HepG2 (cell line): ENCODE measurements at regions not wholly inside any gene's neighbourhood (a gene's known extent, or its start where the extent isn't known, plus 50 kb on each side); places are given as distances from the start of the nearest gene placed in this dataset.

ENCODE experiments used
- ATAC-seq: fragments of 200-7000 bp; cut with Tn5 transposase; 3 replicates; pipeline ENCODE4 v1.9.1; 2020; ENCODE audit warnings: mild to moderate bottlenecking, moderate library complexity
- BruUV-seq: library from RNA; stranded (reverse); fragments of 400-500 nt; replicated peaks from 2 replicates; lab custom pipeline; 2021; lab: Mats Ljungman, UMichigan
- CTCF ChIA-PET: fragments of 300-600 bp; formaldehyde crosslinking; extraction: SDS; loops from one replicate; lab custom pipeline; 2021; ENCODE audit warnings: low total read pairs, inconsistent platforms, low intra/inter-chr PET ratio; lab: Yijun Ruan, JAX
- POLR2A ChIA-PET: fragments of 350-600 bp; sonication (Branson Sonifier 250); formaldehyde crosslinking; loops from one replicate; lab custom pipeline; 2020; ENCODE audit warnings: antibody characterized with exemption, inconsistent platforms; lab: Yijun Ruan, JAX
- DNase-seq: peaks from one replicate; pipeline ENCODE4 v3.0.0-alpha.2; 2015; ENCODE audit warnings: low spot score
- FAIRE-seq: peaks from 3 replicates; lab custom pipeline; 2011; peaks lifted over from hg19 to GRCh38; lab: Jason Lieb, UNC
- H2AFZ ChIP-seq: one replicate; pipeline ENCODE4 v1.6.1; 2011; ENCODE audit warnings: low read length, inconsistent platforms
- H3K27ac ChIP-seq: fragments of 300-600 bp; 3 replicates; pipeline ENCODE4 v1.8.0; 2011; ENCODE audit warnings: mixed run types, mild to moderate bottlenecking, mixed read lengths, low read length, inconsistent platforms; ENCODE audit not compliant: insufficient read depth; ENCODE audit errors: extremely low read length
- H3K27me3 ChIP-seq, 2 experiments: fragments of 200-600 bp in 1 of 2; 2 replicates in 1 of 2; 3 replicates in 1 of 2; pipeline versions ENCODE4 v1.6.0 to v1.8.0; 2011; ENCODE audit warnings: low read length in 2 of 2, mild to moderate bottlenecking in 2 of 2, moderate library complexity in 2 of 2, inconsistent platforms in 1 of 2; ENCODE audit not compliant: insufficient read depth in 2 of 2, control insufficient read depth in 1 of 2
- H3K36me3 ChIP-seq, 2 experiments: fragments of 200-600 bp in 1 of 2; replicated peaks in 1 of 2; 2 replicates in 1 of 2; 3 replicates in 1 of 2; pipeline versions ENCODE4 v1.5.1 to v1.8.0; 2011; ENCODE audit warnings: low read length in 2 of 2, inconsistent platforms in 1 of 2; ENCODE audit not compliant: insufficient read depth in 2 of 2, control insufficient read depth in 1 of 2
- H3K4me1 ChIP-seq: 2 replicates; pipeline ENCODE4 v1.5.1; 2012; ENCODE audit warnings: low read length, inconsistent platforms; ENCODE audit not compliant: insufficient read depth
- H3K4me2 ChIP-seq: 2 replicates; pipeline ENCODE4 v1.6.0; 2011; ENCODE audit warnings: low read depth, low read length, inconsistent platforms
- H3K4me3 ChIP-seq, 3 experiments: fragments of 200-600 bp in 1 of 3; sonication (generic), shearing (Covaris generic) in 1 of 3; replicated peaks in 1 of 3; 2 replicates each; pipeline ENCODE4 v1.5.1; 2011 to 2016; ENCODE audit warnings: low read length in 3 of 3, inconsistent platforms in 2 of 3, low read depth in 2 of 3, mild to moderate bottlenecking in 2 of 3, control low read depth in 1 of 3, mixed read lengths in 1 of 3; ENCODE audit not compliant: insufficient read depth in 1 of 3
- H3K79me2 ChIP-seq: one replicate; pipeline ENCODE4 v1.6.1; 2011; ENCODE audit warnings: low read length, inconsistent platforms; ENCODE audit not compliant: insufficient read depth
- H3K9ac ChIP-seq: 2 replicates; pipeline ENCODE4 v1.6.0; 2011; ENCODE audit warnings: mild to moderate bottlenecking, low read depth, low read length, inconsistent platforms; ENCODE audit not compliant: insufficient read depth
- H3K9me3 ChIP-seq: 2 replicates; pipeline ENCODE4 v1.5.1; 2012; ENCODE audit warnings: mild to moderate bottlenecking, low read length
- H4K20me1 ChIP-seq: 2 replicates; pipeline ENCODE4 v1.6.0; 2011; ENCODE audit warnings: inconsistent platforms, mild to moderate bottlenecking, low read length, moderate library complexity; ENCODE audit not compliant: insufficient read depth
- FOXC1 ChIP-seq: sonication (generic); formaldehyde crosslinking; IDR thresholded peaks from 2 replicates; pipeline ENCODE4 v1.8.0; 2022; ENCODE audit warnings: mild to moderate bottlenecking, missing genetic modification reagents, borderline replicate concordance
- MEIS2 ChIP-seq: sonication (generic); formaldehyde crosslinking; IDR thresholded peaks from 2 replicates; pipeline ENCODE4 v1.9.0; 2021; ENCODE audit warnings: mild to moderate bottlenecking, missing genetic modification reagents
- RNF2 ChIP-seq: fragments of 450-650 bp; conservative IDR thresholded peaks from 2 replicates; pipeline ENCODE4 v1.6.1; 2016; ENCODE audit warnings: low read depth
- SIX4 ChIP-seq: sonication (generic); formaldehyde crosslinking; IDR thresholded peaks from 2 replicates; pipeline ENCODE4 v1.4.0; 2020; ENCODE audit warnings: missing genetic modification reagents
- SOX5 ChIP-seq: IDR thresholded peaks from 2 replicates; pipeline ENCODE4 v1.6.1; 2016; ENCODE audit warnings: borderline replicate concordance
- SP2 ChIP-seq: sonication (generic); formaldehyde crosslinking; IDR thresholded peaks from 2 replicates; pipeline ENCODE4 v1.5.1; 2020; ENCODE audit warnings: mild to moderate bottlenecking, missing genetic modification reagents
- TFDP2 ChIP-seq: sonication (generic); formaldehyde crosslinking; IDR thresholded peaks from 2 replicates; pipeline ENCODE4 v1.4.0; 2020; ENCODE audit warnings: missing genetic modification reagents
- ZBTB20 ChIP-seq: sonication (generic); formaldehyde crosslinking; IDR thresholded peaks from 2 replicates; pipeline ENCODE4 v1.8.1; 2023; ENCODE audit warnings: missing genetic modification reagents, low read depth, mild to moderate bottlenecking, borderline replicate concordance
- ZBTB7B ChIP-seq: sonication (generic); formaldehyde crosslinking; IDR thresholded peaks from 2 replicates; pipeline ENCODE4 v1.4.0; 2020; ENCODE audit warnings: missing genetic modification reagents
- ZFP36 ChIP-seq: fragments of 150-350 bp; IDR thresholded peaks from 2 replicates; pipeline ENCODE4 v1.6.1; 2018; ENCODE audit warnings: borderline replicate concordance, low read length, low read depth; ENCODE audit not compliant: partially characterized antibody
- ZFP36L1 ChIP-seq: sonication (generic); formaldehyde crosslinking; IDR thresholded peaks from 2 replicates; pipeline ENCODE4 v1.8.0; 2022; ENCODE audit warnings: mild to moderate bottlenecking, missing genetic modification reagents, moderate library complexity
- ZMAT3 ChIP-seq: sonication (generic); formaldehyde crosslinking; conservative IDR thresholded peaks from 2 replicates; pipeline ENCODE4 v1.7.0; 2021; ENCODE audit warnings: missing genetic modification reagents
- ZNF251 ChIP-seq: sonication (generic); formaldehyde crosslinking; IDR thresholded peaks from 2 replicates; pipeline ENCODE4 v1.9.0; 2021; ENCODE audit warnings: mild to moderate bottlenecking, missing genetic modification reagents
- ZNF354B ChIP-seq: sonication (generic); formaldehyde crosslinking; IDR thresholded peaks from 2 replicates; pipeline ENCODE4 v1.8.0; 2022; ENCODE audit warnings: mild to moderate bottlenecking, missing genetic modification reagents
- ZNF543 ChIP-seq: sonication (generic); formaldehyde crosslinking; IDR thresholded peaks from 2 replicates; pipeline ENCODE4 v1.4.0; 2020; ENCODE audit warnings: mild to moderate bottlenecking, missing genetic modification reagents
- ZNF792 ChIP-seq: IDR thresholded peaks from 2 replicates; pipeline ENCODE4 v1.6.1; 2016
- whole genome bisulfite sequencing: methylation state at CpG from one replicate; pipeline ENCODE4 v1.1.6; 2017; ENCODE audit warnings: low lambda C conversion rate; 5-methylcytosine and 5-hydroxymethylcytosine counted together
- in situ Hi-C: cut with HindIII; loops from 2 replicates; pipeline ENCODE4 v1.10.0; 2017; ENCODE audit warnings: low pct_unique_long_range_greater_than_20kb; ENCODE audit not compliant: extremely low pct_ligation_motif_present
- intact Hi-C: fragments of 100-400 bp; cut with micrococcal nuclease; formaldehyde crosslinking; loops from one replicate; pipeline ENCODE4 v1.10.0; 2022; ENCODE audit not compliant: unreplicated experiment
- TF ChIP-seq, protein P1 (sequence below): sonication (generic); formaldehyde crosslinking; IDR thresholded peaks from 2 replicates; pipeline ENCODE4 v1.4.0; 2020; ENCODE audit warnings: missing genetic modification reagents, borderline replicate concordance
- TF ChIP-seq, protein P2 (sequence below): sonication (generic); formaldehyde crosslinking; IDR thresholded peaks from 2 replicates; pipeline ENCODE4 v1.4.0; 2020; ENCODE audit warnings: missing genetic modification reagents
- TF ChIP-seq, protein P3 (sequence below): IDR thresholded peaks from 2 replicates; pipeline ENCODE4 v1.6.1; 2016; ENCODE audit warnings: missing compliant biosample characterization, missing genetic modification reagents, borderline replicate concordance

GRCh38 chr5:89411891-89412290 lies 528.9 kb upstream of the MEF2C start:
- Histone ChIP-seq H3K4me3 (no peak overlapping the region), H3K4me2 (no peak overlapping the region), H3K9ac (no peak overlapping the region), H4K20me1 (no peaks in the 10 kb centered on the region), H3K27ac (no peak overlapping the region), H3K27me3 (no peaks in the 10 kb centered on the region; a peak in 1 of 5 replicates), H3K9me3 (no peaks in the 10 kb centered on the region), H2AFZ (no peak overlapping the region), H3K36me3 (no peaks in the 10 kb centered on the region), H3K79me2 (no peaks in the 10 kb centered on the region), H3K4me1 (no peaks in the 10 kb centered on the region)
- CTCF ChIA-PET, result no interaction called here
- BruUV-seq, result no TSS peak
- WGBS, result 0% methylated on average over 2 of the region's 2 CpGs
- DNase-seq, result no peak
- intact Hi-C loops (no loop called here), in situ Hi-C loops (no loop called here)
- no peak for ATAC-seq
- POLR2A ChIA-PET, result no interaction called here
- no peak for TF ChIP-seq ZNF792
- TF ChIP-seq ZFP36L1 (CRISPR knock-in tag), result no peak
- no peak for TF ChIP-seq ZNF354B (CRISPR knock-in tag)
- no peak for TF ChIP-seq MEIS2 (CRISPR knock-in tag)
- TF ChIP-seq ZBTB7B (CRISPR knock-in tag), result no peak
- TF ChIP-seq, protein P1, sequence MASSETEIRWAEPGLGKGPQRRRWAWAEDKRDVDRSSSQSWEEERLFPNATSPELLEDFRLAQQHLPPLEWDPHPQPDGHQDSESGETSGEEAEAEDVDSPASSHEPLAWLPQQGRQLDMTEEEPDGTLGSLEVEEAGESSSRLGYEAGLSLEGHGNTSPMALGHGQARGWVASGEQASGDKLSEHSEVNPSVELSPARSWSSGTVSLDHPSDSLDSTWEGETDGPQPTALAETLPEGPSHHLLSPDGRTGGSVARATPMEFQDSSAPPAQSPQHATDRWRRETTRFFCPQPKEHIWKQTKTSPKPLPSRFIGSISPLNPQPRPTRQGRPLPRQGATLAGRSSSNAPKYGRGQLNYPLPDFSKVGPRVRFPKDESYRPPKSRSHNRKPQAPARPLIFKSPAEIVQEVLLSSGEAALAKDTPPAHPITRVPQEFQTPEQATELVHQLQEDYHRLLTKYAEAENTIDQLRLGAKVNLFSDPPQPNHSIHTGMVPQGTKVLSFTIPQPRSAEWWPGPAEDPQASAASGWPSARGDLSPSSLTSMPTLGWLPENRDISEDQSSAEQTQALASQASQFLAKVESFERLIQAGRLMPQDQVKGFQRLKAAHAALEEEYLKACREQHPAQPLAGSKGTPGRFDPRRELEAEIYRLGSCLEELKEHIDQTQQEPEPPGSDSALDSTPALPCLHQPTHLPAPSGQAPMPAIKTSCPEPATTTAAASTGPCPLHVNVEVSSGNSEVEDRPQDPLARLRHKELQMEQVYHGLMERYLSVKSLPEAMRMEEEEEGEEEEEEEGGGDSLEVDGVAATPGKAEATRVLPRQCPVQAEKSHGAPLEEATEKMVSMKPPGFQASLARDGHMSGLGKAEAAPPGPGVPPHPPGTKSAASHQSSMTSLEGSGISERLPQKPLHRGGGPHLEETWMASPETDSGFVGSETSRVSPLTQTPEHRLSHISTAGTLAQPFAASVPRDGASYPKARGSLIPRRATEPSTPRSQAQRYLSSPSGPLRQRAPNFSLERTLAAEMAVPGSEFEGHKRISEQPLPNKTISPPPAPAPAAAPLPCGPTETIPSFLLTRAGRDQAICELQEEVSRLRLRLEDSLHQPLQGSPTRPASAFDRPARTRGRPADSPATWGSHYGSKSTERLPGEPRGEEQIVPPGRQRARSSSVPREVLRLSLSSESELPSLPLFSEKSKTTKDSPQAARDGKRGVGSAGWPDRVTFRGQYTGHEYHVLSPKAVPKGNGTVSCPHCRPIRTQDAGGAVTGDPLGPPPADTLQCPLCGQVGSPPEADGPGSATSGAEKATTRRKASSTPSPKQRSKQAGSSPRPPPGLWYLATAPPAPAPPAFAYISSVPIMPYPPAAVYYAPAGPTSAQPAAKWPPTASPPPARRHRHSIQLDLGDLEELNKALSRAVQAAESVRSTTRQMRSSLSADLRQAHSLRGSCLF, result no peak
- TF ChIP-seq SOX5 (CRISPR knock-in tag), result no peak
- no peak for TF ChIP-seq TFDP2 (CRISPR knock-in tag)
- TF ChIP-seq, protein P2, sequence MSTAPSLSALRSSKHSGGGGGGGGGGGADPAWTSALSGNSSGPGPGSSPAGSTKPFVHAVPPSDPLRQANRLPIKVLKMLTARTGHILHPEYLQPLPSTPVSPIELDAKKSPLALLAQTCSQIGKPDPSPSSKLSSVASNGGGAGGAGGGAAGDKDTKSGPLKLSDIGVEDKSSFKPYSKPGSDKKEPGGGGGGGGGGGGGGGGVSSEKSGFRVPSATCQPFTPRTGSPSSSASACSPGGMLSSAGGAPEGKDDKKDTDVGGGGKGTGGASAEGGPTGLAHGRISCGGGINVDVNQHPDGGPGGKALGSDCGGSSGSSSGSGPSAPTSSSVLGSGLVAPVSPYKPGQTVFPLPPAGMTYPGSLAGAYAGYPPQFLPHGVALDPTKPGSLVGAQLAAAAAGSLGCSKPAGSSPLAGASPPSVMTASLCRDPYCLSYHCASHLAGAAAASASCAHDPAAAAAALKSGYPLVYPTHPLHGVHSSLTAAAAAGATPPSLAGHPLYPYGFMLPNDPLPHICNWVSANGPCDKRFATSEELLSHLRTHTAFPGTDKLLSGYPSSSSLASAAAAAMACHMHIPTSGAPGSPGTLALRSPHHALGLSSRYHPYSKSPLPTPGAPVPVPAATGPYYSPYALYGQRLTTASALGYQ (CRISPR knock-in tag), result no peak
- no peak for TF ChIP-seq ZFP36
- TF ChIP-seq RNF2, result no peak
- TF ChIP-seq ZNF251, result no peak
- no peak for TF ChIP-seq ZMAT3 (CRISPR knock-in tag)
- no peak for TF ChIP-seq SIX4 (CRISPR knock-in tag)
- TF ChIP-seq, protein P3, sequence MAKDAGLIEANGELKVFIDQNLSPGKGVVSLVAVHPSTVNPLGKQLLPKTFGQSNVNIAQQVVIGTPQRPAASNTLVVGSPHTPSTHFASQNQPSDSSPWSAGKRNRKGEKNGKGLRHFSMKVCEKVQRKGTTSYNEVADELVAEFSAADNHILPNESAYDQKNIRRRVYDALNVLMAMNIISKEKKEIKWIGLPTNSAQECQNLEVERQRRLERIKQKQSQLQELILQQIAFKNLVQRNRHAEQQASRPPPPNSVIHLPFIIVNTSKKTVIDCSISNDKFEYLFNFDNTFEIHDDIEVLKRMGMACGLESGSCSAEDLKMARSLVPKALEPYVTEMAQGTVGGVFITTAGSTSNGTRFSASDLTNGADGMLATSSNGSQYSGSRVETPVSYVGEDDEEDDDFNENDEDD (CRISPR knock-in tag), result no peak
- TF ChIP-seq SP2 (CRISPR knock-in tag), result no peak
- TF ChIP-seq ZBTB20 (CRISPR knock-in tag), result no peak
- TF ChIP-seq FOXC1 (CRISPR knock-in tag), result no peak
- TF ChIP-seq ZNF543, result no peak
- FAIRE-seq, result no peak
